WTC11 (cell line): ENCODE measurements at regions not wholly inside any gene's neighbourhood (a gene's known extent, or its start where the extent isn't known, plus 50 kb on each side); places are given as distances from the start of the nearest gene placed in this dataset.

Experiments
- ATAC-seq: fragments of 200-7000 bp; cut with Tn5 transposase; 2 replicates; pipeline ENCODE4 v1.10.0; 2021; ENCODE audit warnings: mild to moderate bottlenecking, moderate library complexity
- CTCF ChIA-PET: fragments of 300-600 bp; sonication (Branson Sonifier 250); formaldehyde crosslinking; loops from one replicate; lab custom pipeline; 2021; ENCODE audit warnings: antibody characterized with exemption; lab: Charles Lee
- POLR2A ChIA-PET: fragments of 350-600 bp; sonication (Branson Sonifier 250); formaldehyde crosslinking; loops from one replicate; lab custom pipeline; 2021; ENCODE audit warnings: antibody characterized with exemption; lab: Charles Lee
- DNase-seq: peaks from one replicate; pipeline ENCODE4 v3.0.0; 2021; ENCODE audit warnings: low spot score
- H3K27ac Mint-ChIP-seq: 2 replicates; pipeline ENCODE4 v1.8.0; 2021; ENCODE audit warnings: mixed read lengths
- H3K27me3 Mint-ChIP-seq: 2 replicates; pipeline ENCODE4 v1.8.0; 2021; ENCODE audit warnings: low read depth, mild to moderate bottlenecking, moderate library complexity, mixed read lengths
- H3K36me3 Mint-ChIP-seq: 2 replicates; pipeline ENCODE4 v1.8.0; 2021; ENCODE audit warnings: mixed read lengths
- H3K4me1 Mint-ChIP-seq: 2 replicates; pipeline ENCODE4 v1.8.0; 2022; ENCODE audit warnings: mixed read lengths
- H3K4me3 Mint-ChIP-seq: 2 replicates; pipeline ENCODE4 v1.8.0; 2021; ENCODE audit warnings: mild to moderate bottlenecking, moderate library complexity, mixed read lengths
- H3K9me3 Mint-ChIP-seq: 2 replicates; pipeline ENCODE4 v1.8.0; 2021; ENCODE audit warnings: mixed read lengths
- ATF6 ChIP-seq: sonication (generic); formaldehyde crosslinking; IDR thresholded peaks from 2 replicates; pipeline ENCODE4 v1.8.1; 2023; ENCODE audit warnings: mild to moderate bottlenecking, missing genetic modification reagents
- CBFB ChIP-seq: sonication (generic); formaldehyde crosslinking; IDR thresholded peaks from 2 replicates; pipeline ENCODE4 v1.8.1; 2022; ENCODE audit warnings: mild to moderate bottlenecking, low read depth, missing genetic modification reagents
- CDX4 ChIP-seq: fragments of 250-450 bp; sonication (Bioruptor Pico); IDR thresholded peaks from 2 replicates; pipeline ENCODE4 v1.9.0; 2021; ENCODE audit warnings: moderate library complexity, mild to moderate bottlenecking, inconsistent platforms, borderline replicate concordance
- CTCF ChIP-seq: fragments of 200-600 bp; IDR thresholded peaks from 2 replicates; pipeline ENCODE4 v1.8.0; 2022; ENCODE audit warnings: antibody characterized with exemption
- FOXP4 ChIP-seq: sonication (generic); formaldehyde crosslinking; IDR thresholded peaks from 2 replicates; pipeline ENCODE4 v1.8.0; 2022; ENCODE audit warnings: mild to moderate bottlenecking, missing genetic modification reagents
- GTF2I ChIP-seq: fragments of 250-450 bp; sonication (Bioruptor Pico); conservative IDR thresholded peaks from 2 replicates; pipeline ENCODE4 v1.4.0; 2021; ENCODE audit warnings: mild to moderate bottlenecking
- JUN ChIP-seq: sonication (generic); formaldehyde crosslinking; IDR thresholded peaks from 2 replicates; pipeline ENCODE4 v1.8.0; 2023; ENCODE audit warnings: mild to moderate bottlenecking, missing genetic modification reagents
- MAX ChIP-seq: sonication (generic); formaldehyde crosslinking; IDR thresholded peaks from 2 replicates; pipeline ENCODE4 v1.8.0; 2022; ENCODE audit warnings: mild to moderate bottlenecking, missing genetic modification reagents
- MYBL2 ChIP-seq: sonication (generic); formaldehyde crosslinking; IDR thresholded peaks from 2 replicates; pipeline ENCODE4 v1.8.1; 2023; ENCODE audit warnings: mild to moderate bottlenecking, moderate library complexity, missing genetic modification reagents
- NR2C2 ChIP-seq: sonication (generic); formaldehyde crosslinking; IDR thresholded peaks from 2 replicates; pipeline ENCODE4 v1.8.0; 2022; ENCODE audit warnings: mild to moderate bottlenecking, missing genetic modification reagents
- PRDM15 ChIP-seq: sonication (generic); formaldehyde crosslinking; IDR thresholded peaks from 2 replicates; pipeline ENCODE4 v1.8.0; 2022; ENCODE audit warnings: missing genetic modification reagents
- PREB ChIP-seq: sonication (generic); formaldehyde crosslinking; IDR thresholded peaks from 2 replicates; pipeline ENCODE4 v1.8.1; 2022; ENCODE audit warnings: mild to moderate bottlenecking, missing genetic modification reagents, moderate library complexity, borderline replicate concordance
- RELA ChIP-seq: sonication (generic); formaldehyde crosslinking; IDR thresholded peaks from 2 replicates; pipeline ENCODE4 v1.8.1; 2022; ENCODE audit warnings: missing genetic modification reagents, mild to moderate bottlenecking, borderline replicate concordance
- RORB ChIP-seq: fragments of 250-450 bp; sonication (Bioruptor Pico); IDR thresholded peaks from 2 replicates; pipeline ENCODE4 v1.9.0; 2021; ENCODE audit warnings: mild to moderate bottlenecking
- SMAD3 ChIP-seq: sonication (generic); formaldehyde crosslinking; IDR thresholded peaks from 2 replicates; pipeline ENCODE4 v1.8.0; 2022; ENCODE audit warnings: missing genetic modification reagents, mild to moderate bottlenecking, borderline replicate concordance
- SMAD4 ChIP-seq: sonication (generic); formaldehyde crosslinking; IDR thresholded peaks from 2 replicates; pipeline ENCODE4 v1.8.0; 2022; ENCODE audit warnings: mild to moderate bottlenecking, missing genetic modification reagents
- USF2 ChIP-seq: sonication (generic); formaldehyde crosslinking; IDR thresholded peaks from 2 replicates; pipeline ENCODE4 v1.8.1; 2023; ENCODE audit warnings: mild to moderate bottlenecking, missing genetic modification reagents, moderate library complexity
- ZNF263 ChIP-seq: sonication (generic); formaldehyde crosslinking; IDR thresholded peaks from 2 replicates; pipeline ENCODE4 v1.8.1; 2022; ENCODE audit warnings: low read depth, mild to moderate bottlenecking, moderate library complexity, missing genetic modification reagents
- ZNF396 ChIP-seq: fragments of 250-450 bp; sonication (Bioruptor Pico); IDR thresholded peaks from 2 replicates; pipeline ENCODE4 v1.8.0; 2021; ENCODE audit warnings: mild to moderate bottlenecking, moderate library complexity, borderline replicate concordance

- H3K4me3 Mint-ChIP-seq = no peak overlapping the region
- peaks cover 13% of the 10 kb centered on the region for H3K4me1 Mint-ChIP-seq
- ChIA-PET POLR2A (no interaction called here), CTCF (interaction anchor here (0.8 kb wide), 1 partner anchor 458 kb away, joined by 3 read pairs; no protein-coding TSS in a partner anchor)
- H3K36me3 Mint-ChIP-seq = no peaks in the 10 kb centered on the region
- no peaks in the 10 kb centered on the region for H3K27me3 Mint-ChIP-seq
- no peak overlapping the region for H3K27ac Mint-ChIP-seq
- peak; percentile 78 for ATAC-seq
- H3K9me3 Mint-ChIP-seq = no peaks in the 10 kb centered on the region; the same call in 1 of the 2 replicates
- no peak for DNase-seq
- TF ChIP-seq CDX4 (CRISPR knock-in tag) = no peak
- TF ChIP-seq MYBL2 (CRISPR knock-in tag) = no peak
- no peak for TF ChIP-seq CTCF
- no peak for TF ChIP-seq ZNF263 (CRISPR knock-in tag)
- TF ChIP-seq MAX (CRISPR knock-in tag) = no peak
- TF ChIP-seq GTF2I = no peak
- no peak for TF ChIP-seq FOXP4 (CRISPR knock-in tag)
- no peak for TF ChIP-seq ATF6 (CRISPR knock-in tag)
- TF ChIP-seq RORB (CRISPR knock-in tag) = no peak
- TF ChIP-seq JUN (CRISPR knock-in tag) = no peak
- TF ChIP-seq, all 79 proteins: peak for 0
These were observed 478.0 kb downstream of the RMST start for GRCh38 chr12:97940629-97941028.

DNA sequence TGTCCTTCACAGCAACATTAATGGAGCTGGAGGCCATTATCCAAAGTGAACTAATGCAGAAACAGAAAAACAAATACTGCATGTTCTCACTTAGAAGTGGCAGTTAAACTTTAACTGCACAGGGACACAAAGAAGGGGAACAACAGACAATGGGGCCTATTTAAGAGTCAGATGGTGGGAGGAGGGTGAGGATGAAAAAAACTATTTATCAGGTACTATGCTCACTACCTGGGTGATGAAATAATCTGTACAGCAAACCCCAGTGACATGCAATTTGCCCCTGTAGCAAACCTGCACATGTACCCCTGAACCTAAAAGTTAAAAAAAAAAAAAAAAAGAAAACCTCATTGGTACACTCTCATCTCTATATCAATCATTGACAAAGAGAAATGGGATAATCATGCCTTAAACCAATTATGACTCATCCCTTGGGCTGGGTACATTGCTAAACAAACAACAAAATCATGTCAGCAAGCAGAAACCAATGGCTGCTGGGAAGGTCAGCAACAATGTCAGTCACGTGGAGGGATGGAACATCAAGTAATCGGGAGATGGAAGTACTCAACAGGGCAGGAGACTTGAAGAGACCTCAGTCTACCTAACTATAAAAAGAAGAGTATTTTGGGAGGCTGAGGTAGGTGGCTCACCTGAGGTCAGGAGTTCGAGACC is 479.2 kb downstream of the RMST start:
- DNase-seq (no peak), ATAC-seq (no peak)
- peaks cover 3% of the 10 kb centered on the region for H3K36me3 Mint-ChIP-seq
- POLR2A ChIA-PET = no interaction called here
- peaks cover 5% of the 10 kb centered on the region for H3K9me3 Mint-ChIP-seq
- H3K4me1 Mint-ChIP-seq = peaks cover 13% of the 10 kb centered on the region
- CTCF ChIA-PET = no interaction called here
- no peak overlapping the region for H3K27ac Mint-ChIP-seq
- H3K27me3 Mint-ChIP-seq = no peaks in the 10 kb centered on the region
- no peak overlapping the region for H3K4me3 Mint-ChIP-seq
- no peak for TF ChIP-seq PRDM15 (CRISPR knock-in tag)
- no peak for TF ChIP-seq USF2 (CRISPR knock-in tag)
- no peak for TF ChIP-seq NR2C2 (CRISPR knock-in tag)
- TF ChIP-seq SMAD3 (CRISPR knock-in tag) = no peak
- TF ChIP-seq ZNF396 (CRISPR knock-in tag) = no peak
- TF ChIP-seq CTCF = no peak
- no peak for TF ChIP-seq SMAD4 (CRISPR knock-in tag)
- TF ChIP-seq PREB (CRISPR knock-in tag) = no peak
- TF ChIP-seq RELA (CRISPR knock-in tag) = no peak
- TF ChIP-seq CBFB = no peak
